Tibial artery (tissue), 4 donors: ENCODE measurements at regions not wholly inside any gene's neighbourhood (a gene's known extent, or its start where the extent isn't known, plus 50 kb on each side); places are given as distances from the start of the nearest gene placed in this dataset.
"Not testable (repeated sequence)": the region's sequence is repeated elsewhere in the genome, so short reads cannot be mapped to it uniquely, and the experiment has no call there.

Experiments
- DNase-seq, 2 donors: peaks; one replicate each; pipeline ENCODE4 v3.0.0-alpha.2; 2019
- H3K27ac ChIP-seq, 2 donors: fragments of 200-600 bp; sonication (generic) in 1 of 2; 1 replicate in 1 of 2; 2 replicates in 1 of 2; pipeline ENCODE4 v1.5.1; 2018 to 2019; ENCODE audit warnings: mild to moderate bottlenecking in 1 of 2
- H3K27me3 ChIP-seq, 2 donors: fragments of 200-600 bp; sonication (generic) in 1 of 2; one replicate each; pipeline versions ENCODE4 v1.5.1 to v1.6.0; 2016 to 2019
- H3K36me3 ChIP-seq, 3 donors: fragments of 200-600 bp; sonication (generic) in 2 of 3; one replicate each; pipeline ENCODE4 v1.5.1; 2016 to 2019; ENCODE audit warnings: mild to moderate bottlenecking in 2 of 3
- H3K4me1 ChIP-seq, 4 donors: fragments of 200-600 bp; sonication (generic) in 2 of 4; 1 replicate in 3 of 4; 2 replicates in 1 of 4; pipeline ENCODE4 v1.5.1; 2016 to 2019
- H3K4me3 ChIP-seq, 2 donors: fragments of 200-600 bp; sonication (generic) in 1 of 2; 1 replicate in 1 of 2; 2 replicates in 1 of 2; pipeline ENCODE4 v1.5.1; 2018 to 2019; ENCODE audit warnings: mild to moderate bottlenecking in 2 of 2
- H3K9me3 ChIP-seq, 3 donors: fragments of 200-600 bp; sonication (generic) in 1 of 3; one replicate each; pipeline ENCODE4 v1.5.1; 2016 to 2019
- intact Hi-C: fragments of 100-400 bp; cut with DNase I; formaldehyde crosslinking; loops from one replicate; pipeline ENCODE4 v1.15.0; 2023; ENCODE audit warnings: low total_unique reads
- TF ChIP-seq, protein P1 (sequence below), 2 experiments: fragments of 200-600 bp in 1 of 2; fragments of 450-650 bp in 1 of 2; IDR thresholded peaks; one replicate each; pipeline ENCODE4 v1.5.1; 2017 to 2019; ENCODE audit warnings: antibody characterized with exemption in 2 of 2, mild to moderate bottlenecking in 1 of 2, moderate library complexity in 1 of 2

DNA sequence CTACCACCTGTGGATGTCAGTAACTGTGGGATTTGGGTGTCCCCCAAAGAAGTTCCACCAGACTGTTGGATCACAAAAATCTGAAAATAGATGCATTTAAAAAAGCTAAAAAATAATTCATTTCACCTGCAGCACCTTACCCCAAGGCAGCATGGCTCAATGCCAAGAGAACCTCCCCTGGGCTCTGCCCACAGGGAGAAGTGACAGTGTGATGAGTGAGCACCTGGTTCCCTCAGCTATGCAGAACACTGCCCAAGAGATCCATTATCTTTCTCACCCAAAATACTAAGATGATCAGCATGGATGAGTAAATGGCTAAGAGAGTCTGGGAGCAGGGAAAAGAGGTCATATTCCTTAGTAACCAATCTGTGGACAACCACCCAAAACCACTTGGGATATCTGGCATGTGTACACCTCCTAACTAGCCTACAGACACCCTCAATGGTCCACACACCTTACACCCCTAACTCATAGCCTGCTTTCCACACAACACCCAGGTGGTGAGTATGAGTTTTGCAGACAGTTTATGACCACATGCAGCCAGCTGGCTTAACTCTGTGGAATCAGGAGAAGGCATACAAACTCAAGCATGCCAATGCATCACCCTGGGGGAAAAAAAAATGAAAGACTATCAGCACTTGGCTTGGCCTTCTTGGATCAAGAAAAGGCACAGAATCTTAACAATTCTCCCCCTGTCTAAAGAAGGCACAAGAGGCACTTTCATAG, 416.5 kb upstream of the SMIM31 start:
- no peaks in the 10 kb centered on the region for H3K36me3 ChIP-seq
- TF ChIP-seq, protein P1, sequence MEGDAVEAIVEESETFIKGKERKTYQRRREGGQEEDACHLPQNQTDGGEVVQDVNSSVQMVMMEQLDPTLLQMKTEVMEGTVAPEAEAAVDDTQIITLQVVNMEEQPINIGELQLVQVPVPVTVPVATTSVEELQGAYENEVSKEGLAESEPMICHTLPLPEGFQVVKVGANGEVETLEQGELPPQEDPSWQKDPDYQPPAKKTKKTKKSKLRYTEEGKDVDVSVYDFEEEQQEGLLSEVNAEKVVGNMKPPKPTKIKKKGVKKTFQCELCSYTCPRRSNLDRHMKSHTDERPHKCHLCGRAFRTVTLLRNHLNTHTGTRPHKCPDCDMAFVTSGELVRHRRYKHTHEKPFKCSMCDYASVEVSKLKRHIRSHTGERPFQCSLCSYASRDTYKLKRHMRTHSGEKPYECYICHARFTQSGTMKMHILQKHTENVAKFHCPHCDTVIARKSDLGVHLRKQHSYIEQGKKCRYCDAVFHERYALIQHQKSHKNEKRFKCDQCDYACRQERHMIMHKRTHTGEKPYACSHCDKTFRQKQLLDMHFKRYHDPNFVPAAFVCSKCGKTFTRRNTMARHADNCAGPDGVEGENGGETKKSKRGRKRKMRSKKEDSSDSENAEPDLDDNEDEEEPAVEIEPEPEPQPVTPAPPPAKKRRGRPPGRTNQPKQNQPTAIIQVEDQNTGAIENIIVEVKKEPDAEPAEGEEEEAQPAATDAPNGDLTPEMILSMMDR (IDR thresholded peaks at IDR 0.05), result no peak
- DNase-seq, result no peak
- H3K9me3 ChIP-seq, result peaks cover 0 to 4% (median 0%) of the 10 kb centered on the region in 3 donors
- H3K27me3 ChIP-seq, result no peaks in the 10 kb centered on the region
- no peaks in the 10 kb centered on the region for H3K4me1 ChIP-seq
- intact Hi-C loops, result no loop called here
- H3K27ac ChIP-seq, result no peak overlapping the region
- no peak overlapping the region for H3K4me3 ChIP-seq

DNA sequence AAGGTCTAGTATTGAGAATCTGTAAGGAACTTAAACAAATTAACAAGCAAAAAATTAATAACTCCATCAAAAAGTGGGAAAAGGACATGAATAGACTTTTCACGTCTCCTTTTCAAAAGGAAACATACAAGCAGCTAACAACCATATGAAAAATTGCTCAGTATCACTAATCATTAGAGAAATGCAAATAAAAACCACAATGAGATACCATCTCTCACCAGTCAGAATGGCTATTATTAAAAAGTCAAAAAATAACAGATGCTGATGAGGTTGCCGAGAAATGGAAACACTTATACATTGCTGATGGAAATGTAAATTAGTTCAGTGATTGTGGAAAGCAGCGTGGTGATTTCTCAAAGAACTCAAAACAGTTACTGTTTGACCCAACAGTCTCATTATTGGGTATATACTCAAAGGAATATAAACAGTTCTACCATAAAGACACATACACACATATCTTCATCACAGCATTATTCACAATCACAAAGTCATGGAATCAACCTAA, 410.4 kb upstream of the SMIM31 start:
- peaks cover 0 to 4% (median 0%) of the 10 kb centered on the region in 3 donors for H3K9me3 ChIP-seq
- TF ChIP-seq, protein P1 (IDR thresholded peaks at IDR 0.05), result no peak
- no peaks in the 10 kb centered on the region for H3K36me3 ChIP-seq
- intact Hi-C loops, result no loop called here
- no peak overlapping the region for H3K27ac ChIP-seq
- H3K4me3 ChIP-seq, result no peak overlapping the region
- H3K27me3 ChIP-seq, result no peaks in the 10 kb centered on the region
- H3K4me1 ChIP-seq, result peaks cover 0 to 8% (median 0%) of the 10 kb centered on the region in 4 donors
- no peak for DNase-seq

DNA sequence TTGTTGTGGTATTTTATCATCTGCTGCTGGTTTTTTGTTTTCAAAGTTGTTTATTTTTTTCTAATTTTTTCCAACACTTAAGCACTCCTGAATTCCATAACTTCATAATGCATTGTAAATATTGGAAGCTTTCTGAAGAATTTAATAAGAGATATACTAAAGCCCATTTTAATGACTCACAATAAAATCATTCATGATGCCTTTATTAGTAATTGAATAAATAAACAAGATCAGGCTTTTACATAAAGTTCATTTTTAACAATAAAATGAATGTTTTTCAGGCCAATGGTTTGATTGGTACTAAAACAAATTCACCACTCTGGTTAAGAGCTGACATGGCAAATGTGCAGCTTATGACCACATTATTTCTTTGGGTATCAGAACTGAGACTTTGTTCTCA, 408.2 kb upstream of the SMIM31 start:
- H3K27me3 ChIP-seq, result no peaks in the 10 kb centered on the region
- TF ChIP-seq, protein P1 (IDR thresholded peaks at IDR 0.05), result no peak
- H3K9me3 ChIP-seq, result peaks cover 0 to 4% (median 0%) of the 10 kb centered on the region in 3 donors
- intact Hi-C loops, result no loop called here
- no peak overlapping the region for H3K4me3 ChIP-seq
- H3K36me3 ChIP-seq, result no peaks in the 10 kb centered on the region
- H3K4me1 ChIP-seq, result peaks cover 0 to 8% (median 0%) of the 10 kb centered on the region in 4 donors
- no peak overlapping the region for H3K27ac ChIP-seq
- DNase-seq, result no peak

DNA sequence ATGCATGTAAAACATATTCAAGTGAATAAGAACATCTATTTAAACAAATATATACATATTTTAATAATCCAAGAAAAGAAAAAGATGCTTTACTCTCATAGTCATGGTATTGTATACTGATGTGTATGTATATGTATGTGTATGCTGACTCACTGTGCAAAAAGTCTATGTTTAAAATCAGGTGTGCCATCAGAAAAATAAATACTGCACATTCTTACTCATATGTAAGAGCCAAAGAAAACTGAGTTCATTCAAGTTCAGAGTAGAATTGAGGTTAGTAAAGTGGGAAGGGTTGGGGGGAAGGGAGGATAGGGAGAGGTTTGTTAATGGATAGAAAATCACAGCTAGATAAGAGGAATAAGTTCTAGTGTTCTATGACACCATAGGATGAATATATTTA, 403.9 kb upstream of the SMIM31 start:
- TF ChIP-seq, protein P1 (IDR thresholded peaks at IDR 0.05), result no peak
- no peak for DNase-seq
- no peaks in the 10 kb centered on the region for H3K27me3 ChIP-seq
- H3K9me3 ChIP-seq, result no peaks in the 10 kb centered on the region
- intact Hi-C loops, result no loop called here
- no peaks in the 10 kb centered on the region for H3K36me3 ChIP-seq
- H3K4me3 ChIP-seq, result no peak overlapping the region
- no peak overlapping the region for H3K27ac ChIP-seq
- no peaks in the 10 kb centered on the region for H3K4me1 ChIP-seq

DNA sequence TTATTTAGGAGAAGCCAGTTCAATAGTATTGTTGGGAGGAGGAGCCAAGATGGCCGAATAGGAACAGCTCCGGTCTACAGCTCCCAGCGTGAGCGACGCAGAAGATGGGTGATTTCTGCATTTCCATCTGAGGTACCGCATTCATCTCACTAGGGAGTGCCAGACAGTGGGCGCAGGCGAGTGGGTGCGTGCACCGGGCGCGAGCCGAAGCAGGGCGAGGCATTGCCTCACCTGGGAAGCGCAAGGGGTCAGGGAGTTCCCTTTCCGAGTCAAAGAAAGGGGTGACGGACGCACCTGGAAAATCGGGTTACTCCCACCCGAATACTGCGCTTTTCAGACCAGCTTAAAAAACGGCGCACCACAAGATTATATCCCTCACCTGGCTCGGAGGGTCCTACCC, 403.2 kb upstream of the SMIM31 start:
- H3K36me3 ChIP-seq, H3K4me3 ChIP-seq, H3K9me3 ChIP-seq, intact Hi-C loops, DNase-seq, H3K27me3 ChIP-seq, H3K27ac ChIP-seq, H3K4me1 ChIP-seq: not testable (repeated sequence)

DNA sequence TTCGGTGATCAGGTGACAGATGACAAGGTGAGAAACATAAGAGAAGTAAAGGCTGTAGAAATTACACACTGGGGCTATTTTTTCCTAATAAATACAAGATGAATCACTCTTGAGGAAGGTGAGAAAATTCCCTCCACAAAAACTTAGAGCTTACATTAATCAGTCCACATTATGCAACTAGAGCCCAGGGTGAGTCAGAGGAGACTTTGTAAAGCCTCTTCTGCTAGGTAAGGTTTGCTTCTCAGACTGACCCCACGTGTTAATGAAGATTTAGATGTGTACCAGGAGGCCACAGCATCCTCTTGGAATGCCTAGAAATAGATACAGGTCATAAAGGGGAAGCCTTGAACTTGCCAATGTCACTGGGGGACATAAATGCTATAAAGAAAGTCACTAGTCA, 396.0 kb upstream of the SMIM31 start:
- H3K4me3 ChIP-seq, result no peak overlapping the region
- no peaks in the 10 kb centered on the region for H3K36me3 ChIP-seq
- H3K27me3 ChIP-seq, result no peaks in the 10 kb centered on the region
- intact Hi-C loops, result no loop called here
- DNase-seq, result no peak
- H3K9me3 ChIP-seq, result no peaks in the 10 kb centered on the region
- H3K27ac ChIP-seq, result no peak overlapping the region
- TF ChIP-seq, protein P1 (IDR thresholded peaks at IDR 0.05), result no peak
- H3K4me1 ChIP-seq, result no peaks in the 10 kb centered on the region
